B cell (primary cell): ENCODE measurements at regions not wholly inside any gene's neighbourhood (a gene's known extent, or its start where the extent isn't known, plus 50 kb on each side); places are given as distances from the start of the nearest gene placed in this dataset.

Source experiments
- ATAC-seq: fragments of 200-7000 bp; cut with Tn5 transposase; one replicate; pipeline ENCODE4 v1.10.0; 2021; ENCODE audit warnings: low read depth, mild to moderate bottlenecking, moderate number of reproducible peaks, moderate library complexity
- CTCF ChIA-PET: fragments of 350-600 bp; sonication (Branson Sonifier 250); formaldehyde crosslinking; loops from one replicate; lab custom pipeline; 2021; ENCODE audit warnings: antibody characterized with exemption, inconsistent platforms; lab: Charles Lee
- POLR2A ChIA-PET: fragments of 350-600 bp; sonication (Branson Sonifier 250); formaldehyde crosslinking; loops from one replicate; lab custom pipeline; 2021; ENCODE audit warnings: antibody characterized with exemption; lab: Charles Lee
- DNase-seq: peaks from one replicate; pipeline ENCODE4 v3.0.0; 2013
- H2AFZ ChIP-seq: 2 replicates; pipeline ENCODE4 v1.6.1; 2012; ENCODE audit warnings: mild to moderate bottlenecking, low read depth, low read length; ENCODE audit not compliant: insufficient read depth, poor library complexity, severe bottlenecking
- H3K27ac ChIP-seq, 2 donors: 1 replicate in 1 of 2; 2 replicates in 1 of 2; pipeline ENCODE4 v1.5.1; 2012 to 2013; ENCODE audit warnings: low read length in 2 of 2, mild to moderate bottlenecking in 2 of 2, moderate library complexity in 1 of 2
- H3K27me3 ChIP-seq, 4 experiments: fragments of 200-600 bp in 1 of 4; sonication (generic) in 1 of 4; replicated peaks in 1 of 4; 1 replicate in 2 of 4; 2 replicates in 2 of 4; pipeline versions ENCODE4 v1.6.1 to v1.7.0; 2013 to 2016; ENCODE audit warnings: low read length in 3 of 4, mild to moderate bottlenecking in 2 of 4, mixed read lengths in 1 of 4, moderate library complexity in 1 of 4; ENCODE audit not compliant: insufficient read depth in 4 of 4, control insufficient read depth in 3 of 4; ENCODE audit errors: control extremely low read depth in 1 of 4
- H3K36me3 ChIP-seq, 2 experiments: replicated peaks in 1 of 2; 1 replicate in 1 of 2; 2 replicates in 1 of 2; pipeline versions ENCODE4 v1.6.1 to v1.7.1; 2013; ENCODE audit warnings: low read length in 1 of 2; ENCODE audit not compliant: insufficient read depth in 2 of 2, control insufficient read depth in 1 of 2; ENCODE audit errors: control extremely low read depth in 1 of 2, extremely low read depth in 1 of 2
- H3K4me1 ChIP-seq, 2 donors: fragments of 200-600 bp in 1 of 2; sonication (generic) in 1 of 2; 1 replicate in 1 of 2; 2 replicates in 1 of 2; pipeline versions ENCODE4 v1.5.1 to v1.6.1; 2013 to 2017; ENCODE audit warnings: low read length in 2 of 2; ENCODE audit not compliant: control insufficient read depth in 2 of 2, insufficient read depth in 2 of 2
- H3K4me2 ChIP-seq: replicated peaks from 2 replicates; pipeline ENCODE3; 2012; ENCODE audit warnings: mild to moderate bottlenecking, low read depth, low read length; ENCODE audit not compliant: poor library complexity, severe bottlenecking
- H3K4me3 ChIP-seq, 5 experiments: fragments of 200-600 bp in 1 of 5; sonication (generic) in 1 of 5; 1 replicate in 3 of 5; 2 replicates in 2 of 5; pipeline versions ENCODE4 v1.5.1 to v1.7.0; 2011 to 2016; ENCODE audit warnings: low read length in 4 of 5, mild to moderate bottlenecking in 4 of 5, low read depth in 2 of 5, control low read depth in 1 of 5, moderate library complexity in 1 of 5; ENCODE audit not compliant: insufficient read depth in 1 of 5; ENCODE audit errors: control extremely low read depth in 1 of 5, extremely low read depth in 1 of 5
- H3K79me2 ChIP-seq: fragments of 200-600 bp; sonication (generic); one replicate; pipeline ENCODE4 v1.6.0; 2016; ENCODE audit warnings: low read length; ENCODE audit not compliant: control insufficient read depth, insufficient read depth
- H3K9ac ChIP-seq: fragments of 200-600 bp; sonication (generic); 2 replicates; pipeline ENCODE4 v1.6.1; 2017; ENCODE audit warnings: mild to moderate bottlenecking, low read length, moderate library complexity
- H3K9me3 ChIP-seq, 3 donors: one replicate each; pipeline versions ENCODE4 v1.6.1 to v1.7.1; 2013; ENCODE audit warnings: low read length in 2 of 3; ENCODE audit not compliant: control insufficient read depth in 2 of 3, insufficient read depth in 1 of 3; ENCODE audit errors: control extremely low read depth in 1 of 3
- H4K20me1 ChIP-seq: 2 replicates; pipeline ENCODE4 v1.6.0; 2012; ENCODE audit warnings: mild to moderate bottlenecking, low read length; ENCODE audit not compliant: insufficient read depth, control insufficient read depth, poor library complexity, severe bottlenecking
- H3K27ac Mint-ChIP-seq: one replicate; pipeline ENCODE4 v1.8.0; 2021; ENCODE audit warnings: mixed read lengths
- H3K27me3 Mint-ChIP-seq: one replicate; pipeline ENCODE4 v1.8.0; 2021; ENCODE audit warnings: mixed read lengths
- H3K4me1 Mint-ChIP-seq: one replicate; pipeline ENCODE4 v1.8.0; 2021; ENCODE audit warnings: mixed read lengths
- H3K4me3 Mint-ChIP-seq: one replicate; pipeline ENCODE4 v1.8.0; 2021; ENCODE audit warnings: mixed read lengths
- H3K9me3 Mint-ChIP-seq: one replicate; pipeline ENCODE4 v1.8.0; 2022; ENCODE audit warnings: mixed read lengths; ENCODE audit not compliant: insufficient read depth
- CTCF ChIP-seq: fragments of 200-600 bp; IDR thresholded peaks from one replicate; pipeline ENCODE4 v1.8.0; 2022; ENCODE audit warnings: antibody characterized with exemption, mild to moderate bottlenecking
- EZH2 ChIP-seq: IDR thresholded peaks from 2 replicates; pipeline ENCODE4 v1.6.1; 2012; ENCODE audit warnings: borderline replicate concordance, low read depth, mild to moderate bottlenecking, moderate library complexity, low read length; ENCODE audit not compliant: insufficient read depth, poor library complexity, severe bottlenecking
- WGBS: methylation state at CpG from one replicate; pipeline ENCODE4 v1.1.5; 2013; ENCODE audit warnings: missing lambda C conversion rate; ENCODE audit not compliant: insufficient coverage; 5-methylcytosine and 5-hydroxymethylcytosine counted together
- intact Hi-C: fragments of 100-400 bp; cut with micrococcal nuclease; formaldehyde crosslinking; loops from one replicate; pipeline ENCODE4 v1.10.0; 2022

DNA sequence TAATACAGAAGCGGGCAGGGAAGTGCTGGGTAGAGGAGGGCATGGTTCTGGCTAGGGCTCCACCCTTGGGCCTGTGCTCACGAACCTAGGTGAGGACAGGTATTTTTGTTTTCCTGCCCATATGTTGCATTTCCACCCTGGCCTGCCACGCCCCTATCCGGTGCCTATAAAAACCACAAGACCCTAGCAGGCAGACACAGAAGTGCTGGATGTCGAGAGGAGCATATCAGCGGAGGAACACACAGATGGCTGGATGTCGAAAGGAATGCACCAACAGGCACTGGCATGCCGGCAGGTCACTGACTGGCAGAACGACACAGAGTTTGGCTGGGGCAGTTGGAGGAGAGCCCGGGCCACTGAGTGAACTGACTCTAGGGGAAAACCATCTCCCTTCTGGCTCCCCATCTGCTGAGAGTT is 316.6 kb upstream of the BOD1L1 start:
- no peak overlapping the region for H2AFZ ChIP-seq
- no peaks in the 10 kb centered on the region for H3K27me3 ChIP-seq
- no peak overlapping the region for H3K9ac ChIP-seq
- ATAC-seq (no peak), DNase-seq (no peak)
- POLR2A ChIA-PET: no interaction called here
- 95% methylated on average over 10 of the region's 10 CpGs for WGBS
- no peak overlapping the region for H3K27ac ChIP-seq
- no peak overlapping the region for H3K4me3 ChIP-seq
- no peaks in the 10 kb centered on the region for H3K4me1 Mint-ChIP-seq
- H3K79me2 ChIP-seq: no peaks in the 10 kb centered on the region
- H3K4me2 ChIP-seq: no peak overlapping the region
- no peaks in the 10 kb centered on the region for H3K9me3 ChIP-seq
- no peaks in the 10 kb centered on the region for H3K36me3 ChIP-seq
- no peaks in the 10 kb centered on the region for H3K9me3 Mint-ChIP-seq
- no peaks in the 10 kb centered on the region for H3K4me1 ChIP-seq
- no peaks in the 10 kb centered on the region for H4K20me1 ChIP-seq
- TF ChIP-seq EZH2 (no peak), CTCF (no peak)
- H3K27me3 Mint-ChIP-seq: peaks cover 3% of the 10 kb centered on the region
- no peak overlapping the region for H3K4me3 Mint-ChIP-seq
- intact Hi-C loops: no loop called here
- H3K27ac Mint-ChIP-seq: no peak overlapping the region
- CTCF ChIA-PET: no interaction called here

DNA sequence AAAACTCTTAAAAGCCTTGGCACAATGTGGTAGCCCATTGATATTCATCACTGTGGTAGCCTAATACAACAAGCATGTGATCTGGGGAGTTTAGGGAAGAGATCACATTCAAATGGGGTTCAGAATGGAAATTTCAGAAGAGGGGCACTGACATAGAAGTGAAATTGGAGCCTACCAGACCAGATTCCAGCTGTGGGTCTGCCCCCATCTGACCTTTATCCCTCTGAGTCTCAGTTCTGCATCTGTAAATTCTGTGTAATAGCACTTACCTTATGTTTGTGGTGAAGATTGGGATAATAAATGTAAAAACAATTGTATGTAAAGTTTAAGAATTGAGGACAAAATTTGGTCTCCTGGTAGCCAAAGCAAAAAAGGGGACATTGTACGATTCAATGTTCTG is 320.4 kb upstream of the BOD1L1 start:
- intact Hi-C loops: no loop called here
- H3K27me3 Mint-ChIP-seq: peaks cover 6% of the 10 kb centered on the region
- no peak overlapping the region for H3K4me3 Mint-ChIP-seq
- DNase-seq: no peak
- no peak overlapping the region for H3K4me3 ChIP-seq
- CTCF ChIA-PET: no interaction called here
- H4K20me1 ChIP-seq: no peaks in the 10 kb centered on the region
- no peak overlapping the region for H2AFZ ChIP-seq
- no peaks in the 10 kb centered on the region for H3K9me3 Mint-ChIP-seq
- no peak for TF ChIP-seq EZH2
- no peak for TF ChIP-seq CTCF
- H3K9ac ChIP-seq: no peak overlapping the region
- WGBS: 100% methylated on average over 1 of the region's 1 CpG
- H3K36me3 ChIP-seq: no peaks in the 10 kb centered on the region
- no peaks in the 10 kb centered on the region for H3K79me2 ChIP-seq
- H3K4me1 ChIP-seq: no peaks in the 10 kb centered on the region
- no peak overlapping the region for H3K4me2 ChIP-seq
- no peak overlapping the region for H3K27ac ChIP-seq
- H3K27ac Mint-ChIP-seq: no peak overlapping the region
- POLR2A ChIA-PET: no interaction called here
- H3K4me1 Mint-ChIP-seq: no peaks in the 10 kb centered on the region
- ATAC-seq: no peak
- no peaks in the 10 kb centered on the region for H3K9me3 ChIP-seq
- no peaks in the 10 kb centered on the region for H3K27me3 ChIP-seq
